GM12874 (cell line): ENCODE measurements at regions not wholly inside any gene's neighbourhood (a gene's known extent, or its start where the extent isn't known, plus 50 kb on each side); places are given as distances from the start of the nearest gene placed in this dataset.

Experiments
- TF ChIP-seq, protein P1 (sequence below): IDR thresholded peaks from 2 replicates; pipeline ENCODE4 v1.5.1; 2011; ENCODE audit warnings: low read depth, mild to moderate bottlenecking, control low read depth, low read length, moderate library complexity; ENCODE audit not compliant: insufficient read depth

DNA sequence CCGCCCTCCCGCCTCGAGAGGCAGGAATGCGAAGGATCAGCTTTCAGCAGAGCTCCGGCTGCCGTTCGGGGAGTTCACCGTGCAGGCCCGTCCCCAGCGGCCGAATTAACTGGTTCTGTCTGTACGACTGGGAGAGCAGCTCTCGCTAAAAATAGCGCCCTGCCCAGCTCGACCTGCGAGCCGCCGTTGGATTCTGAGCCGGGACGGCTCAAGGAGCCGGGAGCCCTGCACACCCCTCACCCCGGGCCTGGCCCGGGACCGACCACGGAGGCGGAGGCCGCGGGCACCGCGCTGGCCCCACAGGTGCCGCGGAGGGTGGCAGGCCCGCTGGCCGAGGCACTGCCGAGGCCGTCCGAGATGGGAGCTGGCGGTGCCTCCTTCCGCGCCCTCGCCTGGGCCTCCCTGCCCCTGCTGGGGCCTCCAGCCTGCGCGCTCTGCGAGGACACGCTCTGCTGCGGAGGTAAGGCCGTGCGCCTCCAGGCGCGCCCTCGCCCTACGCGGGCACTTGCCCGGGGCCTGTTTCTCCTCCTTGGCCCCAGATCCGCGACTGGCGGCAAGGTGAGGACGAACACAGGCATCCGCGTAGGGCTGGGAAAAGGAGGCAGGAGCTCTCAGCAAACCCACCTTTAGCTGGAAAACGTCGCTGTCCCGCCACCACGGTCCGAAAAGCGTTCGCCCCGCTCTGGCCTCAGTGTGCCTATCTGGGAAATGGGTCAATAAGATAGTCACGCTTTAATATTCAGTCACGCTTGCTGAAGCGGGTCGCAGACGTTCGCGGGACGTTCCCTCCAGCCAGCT, 53.1 kb upstream of the DAB2IP start:
- TF ChIP-seq, protein P1, sequence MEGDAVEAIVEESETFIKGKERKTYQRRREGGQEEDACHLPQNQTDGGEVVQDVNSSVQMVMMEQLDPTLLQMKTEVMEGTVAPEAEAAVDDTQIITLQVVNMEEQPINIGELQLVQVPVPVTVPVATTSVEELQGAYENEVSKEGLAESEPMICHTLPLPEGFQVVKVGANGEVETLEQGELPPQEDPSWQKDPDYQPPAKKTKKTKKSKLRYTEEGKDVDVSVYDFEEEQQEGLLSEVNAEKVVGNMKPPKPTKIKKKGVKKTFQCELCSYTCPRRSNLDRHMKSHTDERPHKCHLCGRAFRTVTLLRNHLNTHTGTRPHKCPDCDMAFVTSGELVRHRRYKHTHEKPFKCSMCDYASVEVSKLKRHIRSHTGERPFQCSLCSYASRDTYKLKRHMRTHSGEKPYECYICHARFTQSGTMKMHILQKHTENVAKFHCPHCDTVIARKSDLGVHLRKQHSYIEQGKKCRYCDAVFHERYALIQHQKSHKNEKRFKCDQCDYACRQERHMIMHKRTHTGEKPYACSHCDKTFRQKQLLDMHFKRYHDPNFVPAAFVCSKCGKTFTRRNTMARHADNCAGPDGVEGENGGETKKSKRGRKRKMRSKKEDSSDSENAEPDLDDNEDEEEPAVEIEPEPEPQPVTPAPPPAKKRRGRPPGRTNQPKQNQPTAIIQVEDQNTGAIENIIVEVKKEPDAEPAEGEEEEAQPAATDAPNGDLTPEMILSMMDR = no peak

- TF ChIP-seq, protein P1 = no peak
These were observed 52.2 kb upstream of the DAB2IP start for GRCh38 chr9:121598965-121599871.

DNA sequence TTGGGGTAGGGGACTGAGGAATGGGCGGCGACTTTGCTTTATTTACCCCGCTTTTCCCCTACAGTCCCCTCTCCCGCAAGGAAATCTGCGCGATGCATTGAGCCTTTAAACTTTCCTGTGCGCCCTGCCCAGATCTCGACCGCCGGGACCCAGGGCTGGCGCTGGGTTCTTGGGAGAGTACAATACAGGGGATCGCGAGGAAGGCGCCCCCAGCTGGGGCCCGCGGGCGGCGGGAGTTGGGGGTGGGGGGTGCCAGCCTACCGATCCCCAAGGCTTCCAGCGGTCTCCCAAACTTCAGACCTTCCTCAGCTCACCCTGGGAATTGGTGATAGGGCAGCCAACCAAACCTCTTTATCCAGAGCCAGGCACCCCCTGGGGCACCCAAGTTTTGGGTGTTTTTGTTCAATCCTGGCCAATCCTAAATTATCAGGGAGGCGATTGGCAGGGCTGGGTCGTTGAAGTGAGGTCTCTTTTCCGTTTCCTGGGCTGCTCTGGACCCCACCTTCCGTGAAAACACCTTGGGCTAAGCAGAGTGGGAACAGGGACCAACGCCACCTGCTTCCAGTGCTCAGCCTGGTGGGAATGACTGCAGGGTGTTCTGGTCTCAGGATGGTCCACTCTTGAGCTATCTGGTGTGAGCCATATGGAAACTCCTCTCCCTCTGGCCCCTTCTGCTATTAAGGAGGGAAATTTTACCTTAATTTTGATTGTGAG, 51.4 kb upstream of the DAB2IP start:
- TF ChIP-seq, protein P1 = no peak

GRCh38 chr9:121601194-121601593, 50.2 kb upstream of the DAB2IP start:
- TF ChIP-seq, protein P1 = no peak
